Transverse colon (tissue), 3 donors: ENCODE measurements at regions not wholly inside any gene's neighbourhood (a gene's known extent, or its start where the extent isn't known, plus 50 kb on each side); places are given as distances from the start of the nearest gene placed in this dataset.

ENCODE experiments used
- CTCF ChIP-seq, 5 experiments: fragments of 200-600 bp in 3 of 5; fragments of 450-650 bp in 2 of 5; sonication (generic) in 3 of 5; IDR thresholded peaks; 1 replicate in 2 of 5; 2 replicates in 3 of 5; pipeline ENCODE4 v1.5.1; 2016 to 2017; ENCODE audit warnings: antibody characterized with exemption in 5 of 5, inconsistent platforms in 3 of 5, mild to moderate bottlenecking in 2 of 5, moderate library complexity in 1 of 5
- POLR2A ChIP-seq: fragments of 450-650 bp; IDR thresholded peaks from one replicate; pipeline ENCODE4 v1.6.1; 2016; ENCODE audit warnings: antibody characterized with exemption, mild to moderate bottlenecking, moderate library complexity

- TF ChIP-seq POLR2A (no peak), CTCF (IDR thresholded peaks at IDR 0.05) (no peak)
Measured at GRCh38 chr12:131346555-131347344, 364.1 kb upstream of the SFSWAP start.
